Frontal cortex (tissue), 3 donors: ENCODE measurements at regions not wholly inside any gene's neighbourhood (a gene's known extent, or its start where the extent isn't known, plus 50 kb on each side); places are given as distances from the start of the nearest gene placed in this dataset.

Experiments
- DNase-seq, 2 donors: peaks; one replicate each; pipeline ENCODE4 v3.0.0; 2012; ENCODE audit warnings: low spot score in 2 of 2
- FAIRE-seq: peaks from 2 replicates; lab custom pipeline; 2012; peaks lifted over from hg19 to GRCh38; lab: Jason Lieb, UNC
- donor health status: control.
- donor health status: control.
- donor health status: control.

DNA sequence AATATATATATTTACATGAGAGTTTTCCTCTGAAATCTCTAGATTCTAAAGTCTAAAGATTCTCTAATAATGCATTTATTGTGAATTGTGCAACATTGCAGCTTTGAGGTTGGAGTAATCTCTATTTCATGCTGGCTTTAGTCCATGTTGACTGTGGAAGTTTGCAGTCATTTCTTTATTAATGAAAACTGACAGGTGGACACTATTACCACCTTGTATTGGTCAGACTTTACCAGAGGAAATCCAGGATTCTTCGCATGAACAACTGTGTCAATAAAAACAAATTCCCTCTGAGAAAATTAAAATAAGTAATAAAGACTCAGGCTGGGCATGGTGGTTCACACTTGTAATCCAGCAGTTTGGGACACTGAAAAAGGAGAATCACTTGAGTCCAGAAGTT lies 274.1 kb downstream of the SHQ1 start:
- FAIRE-seq (no peak), DNase-seq (no peak)

DNA sequence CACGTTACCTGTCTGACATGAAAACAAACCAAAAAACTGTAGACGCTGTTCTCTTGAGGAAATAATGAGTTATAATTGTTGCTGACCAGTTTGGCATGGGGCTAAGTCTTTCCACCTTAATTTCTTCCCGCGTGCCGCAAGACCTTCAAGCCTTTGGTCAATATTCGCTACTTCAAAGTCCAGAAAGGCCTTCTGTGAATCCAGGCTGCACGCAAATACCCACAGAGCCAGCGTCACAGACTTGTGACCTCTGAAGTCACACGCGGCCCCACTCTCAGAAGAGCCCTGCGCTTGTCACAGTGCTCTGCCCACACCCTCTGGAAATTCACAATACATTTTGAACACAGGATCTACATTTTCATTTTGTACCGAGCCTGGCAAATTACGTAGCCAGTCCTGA lies 275.2 kb downstream of the SHQ1 start:
- DNase-seq (no peak), FAIRE-seq (no peak)

DNA sequence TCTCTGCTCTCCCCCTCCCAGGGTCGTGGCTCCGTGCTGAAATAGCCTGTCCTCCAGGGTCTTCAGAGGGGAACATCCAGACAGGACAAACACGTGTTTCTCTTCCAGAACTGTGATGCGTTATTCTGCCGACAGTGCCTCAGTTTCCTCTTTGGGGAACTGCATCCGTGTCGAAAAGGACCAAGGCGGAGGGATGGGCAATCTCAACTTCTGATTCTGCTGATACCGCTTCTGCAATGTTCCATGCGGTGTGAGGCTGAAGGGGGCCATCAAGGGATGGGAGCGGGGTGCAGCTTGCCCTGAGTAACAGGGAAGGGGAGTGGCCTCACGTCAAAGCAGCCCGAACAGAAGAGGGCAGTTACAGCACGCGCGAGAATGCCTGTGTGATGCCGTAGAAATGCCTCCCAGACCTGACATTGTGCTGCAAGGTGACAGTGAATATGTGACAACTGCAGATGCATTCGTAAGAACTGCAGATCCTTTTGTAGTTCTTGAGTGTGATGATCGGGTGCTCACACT lies 275.7 kb downstream of the SHQ1 start:
- no peak for FAIRE-seq
- DNase-seq = no peak

DNA sequence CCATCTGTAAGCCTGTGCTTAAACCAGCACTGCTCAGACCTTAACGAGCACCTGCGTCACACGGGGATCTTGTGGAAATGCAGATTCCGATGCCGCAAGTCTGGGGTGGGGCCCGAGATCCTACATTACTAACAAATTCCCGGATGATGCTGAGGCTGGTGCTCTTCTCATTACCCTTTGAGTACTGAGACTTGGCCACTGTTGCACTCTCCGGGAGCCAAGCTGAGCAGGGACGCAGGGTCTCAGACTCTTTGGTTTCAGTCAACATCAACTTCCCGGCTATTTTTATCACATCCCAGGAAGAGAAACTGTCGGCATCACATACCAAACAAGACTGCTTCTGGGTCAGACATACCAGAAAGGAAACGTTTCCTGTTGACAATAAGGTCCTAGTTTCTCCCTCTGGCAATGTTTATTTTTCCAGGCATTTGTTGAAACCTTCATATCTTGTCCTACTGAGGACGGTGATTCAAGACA lies 276.6 kb downstream of the SHQ1 start:
- FAIRE-seq = no peak
- DNase-seq = no peak

DNA sequence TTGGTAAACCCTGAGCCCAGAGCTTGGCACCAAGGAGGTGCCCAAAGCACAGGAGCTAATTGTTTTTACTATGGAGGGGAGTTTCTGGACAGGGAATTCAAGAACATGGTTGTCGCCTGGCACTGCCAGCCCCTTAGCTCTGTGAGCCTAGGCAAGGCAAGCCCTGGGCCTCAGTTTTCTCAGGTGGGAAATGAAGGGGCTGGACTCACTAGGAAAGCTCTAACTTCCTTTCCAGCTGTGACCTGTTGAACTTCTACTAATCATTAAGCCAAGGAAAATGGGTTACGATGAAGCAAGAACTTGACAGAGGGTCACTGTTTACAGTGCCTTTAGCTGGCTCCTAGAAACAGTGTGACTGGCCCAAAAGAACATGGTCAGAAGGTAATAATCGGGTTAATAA lies 277.2 kb downstream of the SHQ1 start:
- FAIRE-seq (no peak), DNase-seq (no peak)

DNA sequence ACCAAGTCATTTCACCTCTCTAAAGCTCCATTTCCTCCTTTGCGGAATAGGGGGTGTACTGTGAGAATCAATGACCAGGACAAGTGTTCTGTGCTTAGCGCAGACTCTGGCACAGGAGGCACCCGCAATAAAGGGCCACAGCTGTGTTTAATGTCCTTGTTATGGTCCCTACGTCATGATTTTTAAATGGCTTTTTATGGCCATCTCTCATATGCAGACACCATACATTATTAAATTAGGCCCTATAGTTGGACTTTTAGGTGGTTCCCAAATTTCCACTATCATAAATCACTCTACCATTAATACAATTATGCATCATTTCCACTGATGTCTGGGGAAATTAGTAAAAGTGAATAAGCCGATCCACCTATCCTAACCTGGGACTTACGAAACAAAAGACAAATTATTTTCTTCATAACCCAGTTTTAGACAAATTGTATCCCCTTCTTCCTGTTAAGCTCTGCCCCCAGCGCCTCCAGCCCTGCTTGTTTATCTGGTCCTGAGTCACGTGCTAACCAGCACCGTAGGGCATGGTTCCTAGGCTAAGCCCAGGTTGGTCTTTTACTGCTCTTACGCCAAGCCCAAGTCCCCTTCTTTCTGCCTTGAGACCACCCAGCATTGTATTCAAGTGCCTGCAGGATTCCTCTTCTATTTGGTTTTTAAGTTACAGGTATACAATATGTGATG lies 278.3 kb downstream of the SHQ1 start:
- FAIRE-seq = no peak

DNA sequence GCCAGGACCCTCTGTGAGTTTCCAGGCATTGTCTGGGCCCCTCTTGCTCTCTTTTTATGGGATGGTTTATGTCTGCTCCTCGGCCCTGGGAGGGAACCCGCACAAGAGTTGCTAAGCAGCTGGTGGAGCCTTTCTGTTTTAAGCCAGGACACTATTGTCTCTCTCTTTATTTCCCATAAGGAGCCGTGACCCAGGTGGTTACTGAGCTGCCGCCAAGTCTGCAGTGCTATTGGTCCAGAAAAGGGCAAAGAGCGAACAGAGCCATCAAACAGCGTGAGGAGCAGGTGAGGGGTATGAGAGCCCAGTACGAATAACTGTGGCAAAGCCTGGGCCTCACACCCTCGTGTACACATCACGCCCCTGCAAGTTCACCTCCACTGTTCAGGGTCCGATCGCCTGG lies 280.2 kb downstream of the SHQ1 start:
- no peak for FAIRE-seq
- no peak for DNase-seq

More for the DNA sequence above, 278.3 kb downstream of the SHQ1 start:
- no peak for DNase-seq

DNA sequence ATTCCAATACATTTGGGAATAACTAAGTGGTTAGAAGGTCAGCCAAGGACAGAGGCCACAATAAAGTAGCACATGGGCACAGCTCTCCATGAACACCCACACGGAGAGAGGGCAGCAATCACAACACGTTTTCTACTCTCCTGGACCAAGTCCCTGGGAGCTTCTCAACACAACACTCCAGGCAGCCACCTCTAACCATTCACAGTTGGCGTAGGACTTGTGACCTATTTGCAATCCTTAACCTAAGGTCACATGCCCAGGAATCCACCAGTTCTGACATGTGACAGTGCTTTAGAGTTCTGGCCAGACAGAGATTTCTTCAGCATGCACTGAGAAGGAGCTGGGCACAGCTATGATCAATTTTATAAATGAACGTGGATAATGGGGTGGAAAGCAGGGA lies 280.8 kb downstream of the SHQ1 start:
- no peak for FAIRE-seq
- DNase-seq = no peak

DNA sequence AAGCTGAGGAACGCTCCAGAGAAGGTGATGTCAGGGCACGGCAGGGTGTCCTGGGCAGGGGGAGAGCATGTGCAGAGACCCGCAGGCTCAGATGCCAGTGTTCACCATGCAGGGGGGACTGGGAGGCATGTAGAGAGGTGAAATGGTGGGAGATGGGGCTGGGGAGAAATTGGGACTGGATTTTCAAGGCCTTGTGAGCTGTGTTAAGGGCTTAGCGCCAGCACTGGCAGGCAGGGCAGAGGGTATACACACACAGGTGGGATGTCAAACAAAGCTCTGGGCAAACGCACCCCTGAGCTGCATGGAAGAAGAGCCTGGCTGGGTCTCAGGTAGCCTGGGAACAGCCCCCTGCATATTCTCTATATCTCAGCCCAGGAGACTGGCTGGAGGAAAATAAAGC lies 282.7 kb downstream of the SHQ1 start:
- DNase-seq = no peak
- FAIRE-seq = no peak

DNA sequence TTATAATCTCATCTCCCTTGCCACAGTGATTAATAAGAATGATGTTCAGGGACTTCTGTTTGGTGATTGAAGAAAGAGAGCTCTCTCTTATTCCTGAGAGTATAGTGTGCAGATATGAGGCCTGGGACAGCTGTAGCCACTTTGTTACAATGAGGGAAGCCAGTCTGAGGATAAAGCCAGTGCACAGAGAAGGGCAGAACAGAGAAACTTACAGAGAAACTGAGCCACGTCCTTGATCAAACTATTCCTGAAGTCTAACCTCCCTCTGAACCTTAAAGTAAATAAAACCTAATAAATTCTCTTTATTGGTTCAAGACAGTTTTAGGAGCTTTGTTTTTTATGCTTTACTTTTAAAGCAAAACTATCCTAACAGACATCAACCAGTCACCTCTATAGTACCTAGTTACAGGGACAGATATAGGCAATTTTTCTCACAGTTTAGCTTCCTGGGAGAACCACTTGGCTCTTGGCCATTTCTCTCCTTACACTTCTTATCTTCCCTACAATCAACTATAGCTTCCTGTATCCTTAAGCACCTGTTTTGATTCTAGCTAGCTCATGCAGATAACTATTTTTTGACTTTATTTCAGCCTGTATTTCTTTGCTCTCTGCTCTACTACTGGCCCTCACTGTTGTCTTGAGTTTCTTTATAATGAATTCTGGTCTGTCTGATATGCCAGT lies 284.4 kb downstream of the SHQ1 start:
- no peak for DNase-seq
- FAIRE-seq = no peak

DNA sequence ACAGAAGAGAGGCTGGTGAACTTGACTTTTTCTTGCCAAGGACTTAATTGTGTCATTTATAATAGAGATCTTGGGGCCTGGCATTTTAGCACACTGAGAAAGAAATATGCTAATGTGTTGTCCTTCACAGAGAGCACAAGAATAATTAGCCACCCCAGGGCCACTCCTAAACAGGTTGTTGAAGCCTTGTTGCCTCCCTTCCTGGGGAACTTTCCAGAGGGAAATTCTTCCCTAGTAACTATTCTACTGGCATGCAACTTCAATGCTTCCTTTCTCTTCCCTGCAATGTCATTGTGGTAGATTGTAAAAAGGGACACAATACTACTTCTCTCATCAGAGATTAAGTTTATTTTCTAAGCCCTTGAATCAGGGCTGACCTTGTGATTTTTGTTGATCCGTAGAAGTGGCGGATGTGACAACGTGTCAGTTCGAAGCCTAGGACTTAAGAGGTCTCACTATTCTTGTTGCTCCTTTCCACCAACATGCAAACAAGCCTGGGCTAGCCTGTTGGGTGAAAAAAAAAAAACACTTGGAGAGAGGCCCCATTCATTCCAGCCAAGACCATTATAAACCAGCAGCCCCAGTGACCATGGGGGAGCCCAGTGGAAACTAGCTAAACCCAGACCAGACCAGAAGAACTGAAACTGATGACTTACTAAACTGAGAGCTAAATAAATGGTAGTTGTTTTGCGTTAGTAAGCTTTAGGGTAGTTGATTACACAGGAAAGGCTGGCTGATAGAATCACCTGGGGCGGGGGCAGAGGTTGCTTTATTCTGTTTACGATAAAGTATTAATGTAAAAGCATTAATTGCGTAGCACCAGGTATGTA lies 287.2 kb downstream of the SHQ1 start:
- DNase-seq (no peak), FAIRE-seq (no peak)

DNA sequence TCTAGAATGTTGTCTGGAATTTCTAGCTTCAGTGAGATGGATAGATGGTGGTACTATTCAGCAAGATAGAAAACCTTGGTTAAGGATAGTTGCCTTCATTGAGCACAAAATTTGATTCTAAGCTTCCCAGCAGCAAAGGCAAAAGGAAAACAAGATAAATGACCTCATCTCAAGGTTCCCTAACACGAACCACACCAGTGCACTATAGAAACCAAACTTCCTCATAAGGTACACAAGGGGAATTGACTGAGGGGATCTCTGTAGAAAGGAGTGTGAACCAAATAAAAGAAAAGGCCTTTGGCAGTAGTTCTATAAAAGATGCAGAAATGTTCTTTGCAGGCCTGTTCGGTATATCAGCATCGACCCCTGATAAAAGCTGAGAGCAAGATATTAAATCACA lies 288.9 kb downstream of the SHQ1 start:
- DNase-seq (no peak), FAIRE-seq (no peak)

DNA sequence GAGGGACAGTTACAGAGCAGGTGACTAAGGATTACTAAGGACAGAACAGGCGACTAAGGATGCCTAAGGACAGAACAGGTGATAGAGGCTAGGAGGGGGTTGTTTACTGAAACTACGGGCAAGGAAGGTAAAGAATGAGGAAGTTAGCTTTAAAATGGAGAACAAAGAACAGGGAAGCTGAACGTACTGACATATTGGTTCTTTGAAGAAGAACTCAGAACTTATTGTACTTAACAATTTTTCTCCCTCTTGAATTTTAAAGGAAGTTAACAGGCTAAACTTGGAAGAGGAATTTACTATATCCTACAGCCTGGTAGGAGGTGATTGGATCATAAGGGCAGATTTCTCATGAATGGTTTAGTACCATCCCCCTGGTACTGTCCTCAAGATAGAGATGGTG lies 290.2 kb downstream of the SHQ1 start:
- DNase-seq = no peak
- no peak for FAIRE-seq

DNA sequence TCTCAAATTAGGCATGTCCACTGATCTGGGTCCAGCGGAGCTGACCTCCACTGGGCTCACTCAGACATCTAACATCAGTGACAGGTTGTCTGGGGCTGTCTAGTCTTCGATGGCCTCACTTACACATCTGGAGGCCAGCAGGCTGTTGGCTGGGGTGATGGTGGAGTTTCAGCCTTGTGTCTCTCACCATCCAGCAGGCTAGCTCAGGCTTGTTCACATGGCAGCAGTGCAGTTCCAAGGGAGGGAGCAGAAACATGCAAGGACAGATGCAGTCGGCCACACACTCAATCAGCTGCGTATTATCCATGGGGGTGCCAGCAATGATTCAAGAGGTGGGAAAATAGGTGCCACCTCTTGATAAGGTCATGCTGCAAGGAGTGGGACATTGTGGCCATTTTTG lies 292.5 kb downstream of the SHQ1 start:
- DNase-seq (no peak), FAIRE-seq (no peak)

DNA sequence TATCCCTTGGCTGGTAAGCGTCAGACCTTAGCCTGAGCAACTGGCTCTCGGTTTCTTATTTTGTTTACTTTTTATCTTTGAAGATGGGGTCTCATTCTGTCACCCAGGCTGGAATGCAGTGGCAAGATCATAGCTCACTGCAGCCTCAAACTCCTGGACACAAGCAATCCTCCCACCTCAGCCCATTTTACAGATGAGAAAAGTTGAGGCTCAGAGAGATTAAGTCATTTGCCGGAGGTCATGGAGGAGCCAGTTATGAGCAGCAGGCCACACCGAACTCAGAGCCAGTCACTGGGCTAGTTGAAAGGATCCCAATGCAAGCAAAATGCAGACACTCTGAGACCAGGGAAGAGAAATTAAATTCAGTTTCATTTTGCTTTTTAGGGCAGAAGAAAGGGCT lies 293.6 kb downstream of the SHQ1 start:
- FAIRE-seq (no peak), DNase-seq (no peak)

DNA sequence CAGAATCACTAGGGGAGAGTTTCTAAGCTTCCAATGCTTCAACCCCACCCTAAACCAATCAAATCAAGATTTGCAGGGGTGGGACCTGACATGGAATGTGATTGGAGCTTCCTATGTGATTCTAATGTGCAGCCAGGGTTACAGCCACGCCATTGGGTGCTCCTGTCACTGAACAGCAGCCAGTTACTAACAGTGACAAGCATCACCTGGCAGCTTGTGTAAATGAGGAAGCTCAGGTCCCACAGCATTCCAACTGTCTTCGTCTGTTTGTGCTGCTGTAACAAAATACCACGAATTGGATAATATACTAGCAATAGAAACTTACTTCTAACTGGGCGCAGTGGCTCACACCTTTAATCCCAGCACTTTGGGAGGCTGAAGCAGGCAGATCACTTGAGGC lies 294.9 kb downstream of the SHQ1 start:
- FAIRE-seq (no peak), DNase-seq (no peak)

DNA sequence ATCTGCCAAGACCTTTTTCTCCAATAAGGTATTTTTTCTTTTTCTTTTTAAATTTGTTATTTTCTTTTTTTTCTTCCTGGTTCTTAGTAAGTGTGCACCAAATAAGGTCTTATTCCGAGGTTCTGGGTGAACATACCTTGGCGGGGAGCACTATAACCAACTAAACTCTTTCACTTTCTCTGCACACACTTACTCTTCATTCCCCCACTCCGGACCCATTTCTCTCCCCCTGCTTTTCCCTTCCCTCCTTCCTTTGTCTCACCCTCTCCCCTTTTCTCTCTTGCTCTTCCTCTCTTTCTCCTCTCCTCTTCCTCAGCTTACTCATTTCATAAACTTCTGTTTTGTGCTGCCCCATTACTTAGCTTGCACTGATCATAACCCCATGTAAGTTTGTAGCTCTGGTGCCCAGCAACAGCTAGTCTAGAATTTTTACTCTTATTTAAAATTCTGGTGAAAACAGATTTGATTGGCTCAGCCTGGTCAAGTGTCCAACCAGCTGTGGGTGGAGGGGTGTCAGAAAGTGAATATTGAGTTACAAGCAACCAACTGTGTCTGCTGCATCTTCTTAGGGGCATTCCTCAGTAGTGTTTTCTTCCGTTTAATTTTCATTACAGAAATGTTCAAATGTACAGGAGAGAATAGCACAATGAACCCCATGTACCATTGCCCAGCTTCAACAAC lies 297.5 kb downstream of the SHQ1 start:
- DNase-seq = no peak
- FAIRE-seq = no peak

DNA sequence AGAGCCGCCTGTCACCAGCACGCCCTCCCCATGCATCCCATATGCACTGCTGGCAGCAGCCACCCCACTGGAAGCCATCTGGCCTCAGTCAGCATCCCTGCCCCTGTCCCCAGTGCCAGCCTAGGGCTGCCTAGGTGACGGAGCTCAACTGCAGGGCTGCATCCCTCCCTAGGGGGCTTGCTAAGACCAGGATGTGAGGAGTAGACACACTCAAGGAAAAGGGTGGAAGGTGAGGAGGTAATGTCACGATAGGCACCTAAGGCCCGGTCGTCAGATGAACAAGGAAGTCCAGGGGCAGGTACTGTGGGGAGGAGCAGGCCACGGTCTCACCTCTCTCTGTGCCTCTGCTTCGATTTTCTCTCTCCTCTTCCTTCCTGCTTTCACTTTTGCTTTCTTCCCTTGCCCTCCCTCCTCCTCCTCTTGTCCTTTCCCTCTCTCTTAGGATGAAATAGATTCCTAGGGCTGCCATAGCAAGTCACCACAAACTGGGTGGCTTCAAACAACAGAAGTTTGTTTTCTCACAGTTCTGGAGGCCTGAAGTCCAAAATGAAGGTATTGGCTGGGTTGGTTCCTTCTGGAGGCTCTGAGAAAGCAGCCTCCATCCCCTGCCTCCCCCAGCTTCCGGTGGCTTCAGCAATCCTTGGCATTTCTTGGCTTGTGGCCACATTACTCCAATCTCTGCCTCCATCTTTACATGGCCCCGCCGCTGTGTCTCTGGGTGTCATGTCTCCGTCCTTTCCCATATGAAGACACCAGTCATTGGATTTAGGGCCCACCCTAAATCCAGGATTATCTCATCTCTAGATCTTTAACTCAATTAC lies 298.3 kb downstream of the SHQ1 start:
- no peak for DNase-seq
- no peak for FAIRE-seq

DNA sequence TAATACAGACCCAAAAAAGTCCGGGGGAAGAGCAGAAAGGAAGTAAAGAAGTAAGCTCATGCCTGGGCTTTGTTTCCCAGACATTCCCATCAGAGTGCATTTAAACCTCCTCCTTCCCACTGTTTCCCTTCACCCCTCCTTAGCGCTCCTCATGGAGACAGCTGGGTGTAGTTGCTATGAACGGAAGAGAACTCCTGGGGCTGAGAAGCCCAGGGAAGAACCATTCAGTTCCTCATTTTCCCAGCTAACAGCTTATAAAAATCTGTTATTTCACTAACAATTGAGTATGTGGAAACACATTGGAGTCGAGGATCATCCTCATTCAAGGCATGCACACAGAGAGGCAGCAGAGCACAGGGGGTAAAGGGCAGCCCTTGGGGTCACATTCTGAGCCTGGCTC lies 299.3 kb downstream of the SHQ1 start:
- DNase-seq = no peak
- FAIRE-seq = no peak
